HepG2 (cell line): ENCODE measurements at regions not wholly inside any gene's neighbourhood (a gene's known extent, or its start where the extent isn't known, plus 50 kb on each side); places are given as distances from the start of the nearest gene placed in this dataset.

ENCODE experiments used
- BCL6 ChIP-seq: IDR thresholded peaks from 2 replicates; pipeline ENCODE4 v1.6.1; 2016; ENCODE audit warnings: missing genetic modification reagents, missing compliant biosample characterization
- KIAA2018 ChIP-seq: sonication (generic); formaldehyde crosslinking; IDR thresholded peaks from 2 replicates; pipeline ENCODE4 v1.5.0; 2020; ENCODE audit warnings: mild to moderate bottlenecking, missing genetic modification reagents, borderline replicate concordance
- KLF12 ChIP-seq: sonication (generic); formaldehyde crosslinking; IDR thresholded peaks from 2 replicates; pipeline ENCODE4 v1.4.0; 2020; ENCODE audit warnings: missing genetic modification reagents, borderline replicate concordance
- MAF1 ChIP-seq: sonication (generic); formaldehyde crosslinking; IDR thresholded peaks from 2 replicates; pipeline ENCODE4 v1.5.0; 2020; ENCODE audit warnings: missing genetic modification reagents, borderline replicate concordance
- MTA3 ChIP-seq: sonication (generic); formaldehyde crosslinking; IDR thresholded peaks from 2 replicates; pipeline ENCODE4 v1.4.0; 2020; ENCODE audit warnings: missing genetic modification reagents
- MXD3 ChIP-seq: IDR thresholded peaks from 2 replicates; pipeline ENCODE4 v1.6.1; 2016; ENCODE audit warnings: mild to moderate bottlenecking, missing biosample characterization, missing genetic modification reagents
- NAIF1 ChIP-seq: sonication (generic); formaldehyde crosslinking; IDR thresholded peaks from 2 replicates; pipeline ENCODE4 v1.5.0; 2020; ENCODE audit warnings: mild to moderate bottlenecking, missing genetic modification reagents, borderline replicate concordance
- NR2F2 ChIP-seq: IDR thresholded peaks from 2 replicates; pipeline ENCODE4 v1.6.1; 2012; ENCODE audit warnings: low read depth, inconsistent platforms, borderline replicate concordance
- NRL ChIP-seq: sonication (generic); formaldehyde crosslinking; IDR thresholded peaks from 2 replicates; pipeline ENCODE4 v1.5.0; 2020; ENCODE audit warnings: missing genetic modification reagents, mild to moderate bottlenecking, moderate library complexity, borderline replicate concordance
- PHF8 ChIP-seq: sonication (generic); formaldehyde crosslinking; IDR thresholded peaks from 2 replicates; pipeline ENCODE4 v1.5.0; 2020; ENCODE audit warnings: missing genetic modification reagents
- PTBP1 ChIP-seq: fragments of 200-400 bp; formaldehyde crosslinking; IDR thresholded peaks from 2 replicates; pipeline ENCODE4 v1.6.1; 2018; ENCODE audit warnings: low read length, low read depth; ENCODE audit not compliant: poor library complexity, severe bottlenecking
- RELA ChIP-seq: sonication (generic); formaldehyde crosslinking; IDR thresholded peaks from 2 replicates; pipeline ENCODE4 v1.4.0; 2020; ENCODE audit warnings: missing genetic modification reagents
- REPIN1 ChIP-seq: sonication (generic); formaldehyde crosslinking; IDR thresholded peaks from 2 replicates; pipeline ENCODE4 v1.8.0; 2022; ENCODE audit warnings: missing genetic modification reagents, low read depth, mild to moderate bottlenecking, borderline replicate concordance
- SIX4 ChIP-seq: sonication (generic); formaldehyde crosslinking; IDR thresholded peaks from 2 replicates; pipeline ENCODE4 v1.4.0; 2020; ENCODE audit warnings: missing genetic modification reagents
- THYN1 ChIP-seq: sonication (generic); formaldehyde crosslinking; IDR thresholded peaks from 2 replicates; pipeline ENCODE4 v1.8.1; 2023; ENCODE audit warnings: low read depth, mild to moderate bottlenecking, moderate library complexity, missing genetic modification reagents, borderline replicate concordance
- ZBTB37 ChIP-seq: sonication (generic); formaldehyde crosslinking; IDR thresholded peaks from 2 replicates; pipeline ENCODE4 v1.4.0; 2020; ENCODE audit warnings: mild to moderate bottlenecking, missing genetic modification reagents
- ZFP37 ChIP-seq: sonication (generic); formaldehyde crosslinking; IDR thresholded peaks from 2 replicates; pipeline ENCODE4 v1.4.0; 2020; ENCODE audit warnings: missing genetic modification reagents, borderline replicate concordance
- ZNF274 ChIP-seq: sonication (generic); formaldehyde crosslinking; IDR thresholded peaks from 2 replicates; pipeline ENCODE4 v1.5.1; 2020; ENCODE audit warnings: mild to moderate bottlenecking, missing genetic modification reagents
- ZNF530 ChIP-seq: sonication (generic); formaldehyde crosslinking; IDR thresholded peaks from 2 replicates; pipeline ENCODE4 v1.5.0; 2020; ENCODE audit warnings: low read depth, mild to moderate bottlenecking, missing genetic modification reagents
- ZNF580 ChIP-seq: IDR thresholded peaks from 2 replicates; pipeline ENCODE4 v1.6.1; 2016; ENCODE audit warnings: low read depth, borderline replicate concordance

- TF ChIP-seq MXD3 (CRISPR knock-in tag), result peak; percentile 98
- TF ChIP-seq ZFP37 (CRISPR knock-in tag), result peak; percentile 95
- 0 out of 2 replicates have a peak, but pooled peaks have one; percentile 78 for TF ChIP-seq MAF1 (CRISPR knock-in tag)
- TF ChIP-seq NAIF1, result peak; percentile 95
- TF ChIP-seq REPIN1 (CRISPR knock-in tag), result peak; percentile 83; the same call in 1 of the 2 replicates
- no peak for TF ChIP-seq ZNF530 (CRISPR knock-in tag)
- peak; percentile 77; the same call in 1 of the 2 replicates for TF ChIP-seq ZBTB37
- TF ChIP-seq KLF12, result peak; percentile 88
- peak; percentile 98 for TF ChIP-seq RELA (CRISPR knock-in tag)
- TF ChIP-seq NRL (CRISPR knock-in tag), result peak; percentile 97
- TF ChIP-seq ZNF580 (CRISPR knock-in tag), result peak; percentile 99
- peak; percentile 92 for TF ChIP-seq BCL6 (CRISPR knock-in tag)
- peak; percentile 64 for TF ChIP-seq PHF8 (CRISPR knock-in tag)
- TF ChIP-seq THYN1 (CRISPR knock-in tag), result no peak
- TF ChIP-seq PTBP1, result peak; percentile 99
- peak; percentile 84 for TF ChIP-seq NR2F2
- no peak for TF ChIP-seq MTA3 (CRISPR knock-in tag)
- peak; percentile 92 for TF ChIP-seq SIX4 (CRISPR knock-in tag)
- TF ChIP-seq KIAA2018 (CRISPR knock-in tag), result peak; percentile 93; the same call in 1 of the 2 replicates
- peak; percentile 88; the same call in 1 of the 2 replicates for TF ChIP-seq ZNF274 (CRISPR knock-in tag)
Observed at GRCh38 chr20:50292591-50293283, 102.1 kb downstream of the CEBPB start (continued).
